Neural crest cell (in vitro differentiated cells): ENCODE measurements at regions not wholly inside any gene's neighbourhood (a gene's known extent, or its start where the extent isn't known, plus 50 kb on each side); places are given as distances from the start of the nearest gene placed in this dataset.

ENCODE experiments used
- DNase-seq: peaks from one replicate; pipeline ENCODE4 v3.0.0; 2021; ENCODE audit warnings: low read depth, mixed read lengths, low spot score
- H3K27ac Mint-ChIP-seq: one replicate; pipeline ENCODE4 v1.8.0; 2021; ENCODE audit warnings: mild to moderate bottlenecking, mixed read lengths; ENCODE audit not compliant: unreplicated experiment
- H3K27me3 Mint-ChIP-seq: 2 replicates; pipeline ENCODE4 v1.8.0; 2021; ENCODE audit warnings: low read depth, mild to moderate bottlenecking, mixed read lengths
- H3K36me3 Mint-ChIP-seq: 2 replicates; pipeline ENCODE4 v1.8.0; 2021; ENCODE audit warnings: low read depth, mild to moderate bottlenecking, mixed read lengths
- H3K4me1 Mint-ChIP-seq: 2 replicates; pipeline ENCODE4 v1.8.0; 2021; ENCODE audit warnings: mixed read lengths
- H3K4me3 Mint-ChIP-seq: one replicate; pipeline ENCODE4 v1.8.0; 2021; ENCODE audit warnings: mild to moderate bottlenecking, mixed read lengths
- H3K9me3 Mint-ChIP-seq: 2 replicates; pipeline ENCODE4 v1.8.0; 2021; ENCODE audit warnings: mixed read lengths
- TF ChIP-seq, protein P1 (sequence below): fragments of 200-600 bp; sonication (generic); conservative IDR thresholded peaks from 2 replicates; pipeline ENCODE4 v1.5.0; 2021; ENCODE audit warnings: antibody characterized with exemption, mild to moderate bottlenecking

DNA sequence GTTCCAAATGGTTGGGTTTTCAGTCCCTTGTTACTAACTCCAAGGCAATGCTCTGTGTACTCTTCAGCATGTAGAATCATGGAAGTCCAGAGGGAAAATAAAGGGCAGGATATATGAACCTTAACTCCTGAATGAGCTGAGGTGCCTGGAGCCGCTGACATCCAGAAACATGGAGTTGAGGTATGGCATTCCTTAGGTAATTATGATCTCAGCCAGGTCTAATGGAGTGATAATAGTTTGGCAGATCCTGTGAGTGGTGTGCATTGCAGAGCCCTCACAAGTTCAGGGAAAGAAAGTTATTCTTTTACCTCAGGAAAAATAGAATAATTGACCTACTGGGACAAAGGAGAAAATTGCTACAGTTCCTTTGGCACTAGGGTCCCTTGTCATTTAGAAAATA lies 369.1 kb downstream of the ZNF608 start:
- peaks cover 8% of the 10 kb centered on the region for H3K36me3 Mint-ChIP-seq
- H3K4me1 Mint-ChIP-seq: peaks cover 16% of the 10 kb centered on the region
- no peak overlapping the region for H3K4me3 Mint-ChIP-seq
- DNase-seq: no peak
- H3K27ac Mint-ChIP-seq: no peak overlapping the region
- no peaks in the 10 kb centered on the region for H3K27me3 Mint-ChIP-seq
- peaks cover 7% of the 10 kb centered on the region for H3K9me3 Mint-ChIP-seq
- TF ChIP-seq, protein P1, sequence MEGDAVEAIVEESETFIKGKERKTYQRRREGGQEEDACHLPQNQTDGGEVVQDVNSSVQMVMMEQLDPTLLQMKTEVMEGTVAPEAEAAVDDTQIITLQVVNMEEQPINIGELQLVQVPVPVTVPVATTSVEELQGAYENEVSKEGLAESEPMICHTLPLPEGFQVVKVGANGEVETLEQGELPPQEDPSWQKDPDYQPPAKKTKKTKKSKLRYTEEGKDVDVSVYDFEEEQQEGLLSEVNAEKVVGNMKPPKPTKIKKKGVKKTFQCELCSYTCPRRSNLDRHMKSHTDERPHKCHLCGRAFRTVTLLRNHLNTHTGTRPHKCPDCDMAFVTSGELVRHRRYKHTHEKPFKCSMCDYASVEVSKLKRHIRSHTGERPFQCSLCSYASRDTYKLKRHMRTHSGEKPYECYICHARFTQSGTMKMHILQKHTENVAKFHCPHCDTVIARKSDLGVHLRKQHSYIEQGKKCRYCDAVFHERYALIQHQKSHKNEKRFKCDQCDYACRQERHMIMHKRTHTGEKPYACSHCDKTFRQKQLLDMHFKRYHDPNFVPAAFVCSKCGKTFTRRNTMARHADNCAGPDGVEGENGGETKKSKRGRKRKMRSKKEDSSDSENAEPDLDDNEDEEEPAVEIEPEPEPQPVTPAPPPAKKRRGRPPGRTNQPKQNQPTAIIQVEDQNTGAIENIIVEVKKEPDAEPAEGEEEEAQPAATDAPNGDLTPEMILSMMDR: no peak

GRCh38 chr5:124373883-124374282 lies 372.6 kb downstream of the ZNF608 start:
- no peak overlapping the region for H3K27ac Mint-ChIP-seq
- TF ChIP-seq, protein P1: no peak
- peaks cover 16% of the 10 kb centered on the region for H3K4me1 Mint-ChIP-seq
- no peak for DNase-seq
- no peak overlapping the region for H3K4me3 Mint-ChIP-seq
- no peaks in the 10 kb centered on the region for H3K27me3 Mint-ChIP-seq
- peaks cover 4% of the 10 kb centered on the region for H3K9me3 Mint-ChIP-seq
- H3K36me3 Mint-ChIP-seq: peaks cover 2% of the 10 kb centered on the region

DNA sequence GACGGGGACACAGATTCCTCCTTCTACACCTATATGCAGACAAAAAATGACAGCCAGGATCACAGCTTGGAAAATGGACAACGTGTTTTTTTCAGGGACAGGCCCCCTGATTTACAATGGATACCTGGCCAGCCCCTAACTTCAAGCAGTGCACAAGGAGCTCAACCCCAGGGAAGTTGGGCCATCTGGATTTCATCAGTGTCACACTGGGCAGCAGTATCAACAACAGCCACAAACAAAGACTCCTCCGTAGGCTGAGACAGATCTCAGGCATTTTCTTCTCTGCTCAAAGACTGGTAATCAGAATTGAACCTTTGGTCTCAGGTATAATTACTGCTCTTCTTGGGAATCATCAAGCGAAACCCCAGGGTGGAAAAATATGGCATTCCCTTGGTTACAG lies 374.0 kb downstream of the ZNF608 start:
- peaks cover 2% of the 10 kb centered on the region for H3K36me3 Mint-ChIP-seq

GRCh38 chr5:124371111-124371706 lies 375.2 kb downstream of the ZNF608 start:
- Mint-ChIP-seq H3K4me1 (peaks cover 3% of the 10 kb centered on the region), H3K9me3 (peaks cover 7% of the 10 kb centered on the region), H3K27me3 (no peaks in the 10 kb centered on the region), H3K36me3 (peaks cover 2% of the 10 kb centered on the region), H3K4me3 (no peak overlapping the region), H3K27ac (no peak overlapping the region)
- TF ChIP-seq, protein P1: no peak
- DNase-seq: no peak

More for the DNA sequence above, 374.0 kb downstream of the ZNF608 start:
- peaks cover 14% of the 10 kb centered on the region for H3K4me1 Mint-ChIP-seq
- DNase-seq: no peak
- H3K27ac Mint-ChIP-seq: no peak overlapping the region
- no peaks in the 10 kb centered on the region for H3K27me3 Mint-ChIP-seq
- TF ChIP-seq, protein P1: no peak
- peaks cover 7% of the 10 kb centered on the region for H3K9me3 Mint-ChIP-seq
- H3K4me3 Mint-ChIP-seq: no peak overlapping the region

GRCh38 chr5:124370601-124371000 lies 375.8 kb downstream of the ZNF608 start:
- H3K36me3 Mint-ChIP-seq: peaks cover 2% of the 10 kb centered on the region
- TF ChIP-seq, protein P1: no peak
- peaks cover 1% of the 10 kb centered on the region for H3K4me1 Mint-ChIP-seq
- H3K27me3 Mint-ChIP-seq: no peaks in the 10 kb centered on the region
- DNase-seq: no peak
- H3K9me3 Mint-ChIP-seq: peaks cover 7% of the 10 kb centered on the region
- no peak overlapping the region for H3K27ac Mint-ChIP-seq
- no peak overlapping the region for H3K4me3 Mint-ChIP-seq
